IMR-90 (cell line): ENCODE measurements at regions not wholly inside any gene's neighbourhood (a gene's known extent, or its start where the extent isn't known, plus 50 kb on each side); places are given as distances from the start of the nearest gene placed in this dataset.

Experiments used
- ATAC-seq: fragments of 200-7000 bp; cut with Tn5 transposase; 2 replicates; pipeline ENCODE4 v1.9.1; 2020; ENCODE audit warnings: low read depth, mild to moderate bottlenecking, moderate library complexity
- BruUV-seq: library from RNA; stranded (reverse); fragments of 400-500 nt; replicated peaks from 2 replicates; lab custom pipeline; 2021; lab: Mats Ljungman, UMichigan
- CTCF ChIA-PET: fragments of 300-600 bp; formaldehyde crosslinking; extraction: SDS; loops from one replicate; lab custom pipeline; 2021; ENCODE audit warnings: antibody characterized with exemption; lab: Yijun Ruan, JAX
- POLR2A ChIA-PET: fragments of 300-600 bp; sonication (Branson Sonifier 250); formaldehyde crosslinking; loops from one replicate; lab custom pipeline; 2022; ENCODE audit warnings: antibody characterized with exemption; ENCODE audit not compliant: unreplicated experiment; lab: Charles Lee
- DNase-seq: peaks from one replicate; pipeline ENCODE4 v3.0.0; 2013
- H2AFZ ChIP-seq: replicated peaks from 2 replicates; pipeline ENCODE3; 2013; ENCODE audit warnings: low read length, mild to moderate bottlenecking; ENCODE audit not compliant: poor library complexity
- H2AK5ac ChIP-seq: 2 replicates; pipeline ENCODE4 v1.6.1; 2013; ENCODE audit warnings: low read depth, low read length, inconsistent platforms
- H2AK9ac ChIP-seq: replicated peaks from 2 replicates; pipeline ENCODE3; 2013; ENCODE audit warnings: mild to moderate bottlenecking, low read depth, low read length, moderate library complexity; ENCODE audit not compliant: poor library complexity
- H2BK120ac ChIP-seq: 2 replicates; pipeline ENCODE4 v1.6.1; 2013; ENCODE audit warnings: low read depth, low read length, inconsistent platforms
- H2BK15ac ChIP-seq: 3 replicates; pipeline ENCODE4 v1.6.1; 2013; ENCODE audit warnings: low read depth, low read length, inconsistent platforms
- H2BK20ac ChIP-seq: 2 replicates; pipeline ENCODE4 v1.6.1; 2013; ENCODE audit warnings: low read depth, mild to moderate bottlenecking, inconsistent platforms, low read length, moderate library complexity
- H2BK5ac ChIP-seq: 2 replicates; pipeline ENCODE4 v1.6.1; 2013; ENCODE audit warnings: mild to moderate bottlenecking, low read depth, low read length, inconsistent platforms; ENCODE audit not compliant: poor library complexity, severe bottlenecking
- H3K14ac ChIP-seq: replicated peaks from 2 replicates; pipeline ENCODE4 v1.6.1; 2013; ENCODE audit warnings: low read depth, low read length, inconsistent platforms
- H3K18ac ChIP-seq: 2 replicates; pipeline ENCODE4 v1.6.1; 2013; ENCODE audit warnings: low read depth, low read length, control low read depth
- H3K23ac ChIP-seq: 2 replicates; pipeline ENCODE4 v1.6.1; 2013; ENCODE audit warnings: low read depth, low read length, inconsistent platforms
- H3K27ac ChIP-seq: 2 replicates; pipeline ENCODE4 v1.5.1; 2013; ENCODE audit warnings: mild to moderate bottlenecking, control low read depth, low read length; ENCODE audit not compliant: insufficient read depth
- H3K27me3 ChIP-seq: 2 replicates; pipeline ENCODE4 v1.6.1; 2013; ENCODE audit warnings: low read length; ENCODE audit not compliant: control insufficient read depth, insufficient read depth
- H3K36me3 ChIP-seq: 2 replicates; pipeline ENCODE4 v1.6.1; 2013; ENCODE audit warnings: low read length, mixed read lengths; ENCODE audit not compliant: control insufficient read depth, insufficient read depth
- H3K4ac ChIP-seq: 2 replicates; pipeline ENCODE4 v1.6.1; 2013; ENCODE audit warnings: low read depth, low read length, inconsistent platforms
- H3K4me1 ChIP-seq: 2 replicates; pipeline ENCODE4 v1.6.1; 2013; ENCODE audit warnings: low read length, mixed read lengths; ENCODE audit not compliant: control insufficient read depth, insufficient read depth
- H3K4me2 ChIP-seq: 2 replicates; pipeline ENCODE4 v1.6.1; 2013; ENCODE audit warnings: low read depth, mild to moderate bottlenecking, control low read depth, low read length, moderate library complexity
- H3K4me3 ChIP-seq: 2 replicates; pipeline ENCODE4 v1.5.1; 2013; ENCODE audit warnings: low read depth, mild to moderate bottlenecking, control low read depth, low read length, moderate library complexity; ENCODE audit not compliant: insufficient read depth
- H3K56ac ChIP-seq: 2 replicates; pipeline ENCODE4 v1.6.1; 2013; ENCODE audit warnings: low read length, inconsistent platforms; ENCODE audit not compliant: insufficient read depth; ENCODE audit errors: extremely low read depth
- H3K79me1 ChIP-seq, 2 experiments: 2 replicates each; pipeline ENCODE4 v1.6.1; 2013; ENCODE audit warnings: low read length in 2 of 2, inconsistent platforms in 1 of 2, low read depth in 1 of 2
- H3K9ac ChIP-seq: 2 replicates; pipeline ENCODE4 v1.6.1; 2013; ENCODE audit warnings: low read depth, low read length, control low read depth
- H3K9me1 ChIP-seq: 2 replicates; pipeline ENCODE4 v1.6.1; 2013; ENCODE audit warnings: low read length, inconsistent platforms; ENCODE audit not compliant: insufficient read depth
- H3K9me3 ChIP-seq: 2 replicates; pipeline ENCODE4 v1.6.1; 2013; ENCODE audit warnings: low read length; ENCODE audit not compliant: control insufficient read depth, insufficient read depth
- H4K20me1 ChIP-seq: 2 replicates; pipeline ENCODE4 v1.6.1; 2013; ENCODE audit warnings: low read length, inconsistent platforms; ENCODE audit not compliant: insufficient read depth
- H4K5ac ChIP-seq: 2 replicates; pipeline ENCODE4 v1.6.1; 2013; ENCODE audit warnings: mild to moderate bottlenecking, low read depth, low read length, control low read depth
- H4K8ac ChIP-seq, 2 experiments: 2 replicates each; pipeline ENCODE4 v1.6.1; 2013; ENCODE audit warnings: low read depth in 2 of 2, low read length in 2 of 2, control low read depth in 1 of 2, inconsistent platforms in 1 of 2
- H4K91ac ChIP-seq: 2 replicates; pipeline ENCODE4 v1.6.1; 2013; ENCODE audit warnings: low read depth, low read length, inconsistent platforms; ENCODE audit not compliant: insufficient read depth
- BHLHE40 ChIP-seq: fragments of 150-350 bp; IDR thresholded peaks from 2 replicates; pipeline ENCODE4 v1.6.1; 2016; ENCODE audit warnings: mild to moderate bottlenecking, low read depth, low read length
- CEBPB ChIP-seq: IDR thresholded peaks from 2 replicates; pipeline ENCODE4 v1.6.1; 2012; ENCODE audit warnings: low read depth, low read length, improper control_type of control experiment
- CHD1 ChIP-seq: IDR thresholded peaks from 2 replicates; pipeline ENCODE4 v1.6.1; 2012; ENCODE audit warnings: low read depth, low read length, improper control_type of control experiment
- FOS ChIP-seq: fragments of 150-350 bp; IDR thresholded peaks from 2 replicates; pipeline ENCODE4 v1.6.1; 2016; ENCODE audit warnings: low read depth, low read length
- MAFK ChIP-seq: IDR thresholded peaks from 2 replicates; pipeline ENCODE4 v1.6.1; 2012; ENCODE audit warnings: low read depth, low read length, improper control_type of control experiment
- MAZ ChIP-seq: IDR thresholded peaks from 2 replicates; pipeline ENCODE4 v1.6.1; 2012; ENCODE audit warnings: low read depth, mild to moderate bottlenecking, low read length, improper control_type of control experiment, moderate library complexity, borderline replicate concordance
- MXI1 ChIP-seq: IDR thresholded peaks from 2 replicates; pipeline ENCODE4 v1.6.1; 2012; ENCODE audit warnings: low read depth, mild to moderate bottlenecking, low read length, moderate library complexity, borderline replicate concordance
- NFE2L2 ChIP-seq: fragments of 150-350 bp; IDR thresholded peaks from 2 replicates; pipeline ENCODE4 v1.6.1; 2016; ENCODE audit warnings: low read depth, mild to moderate bottlenecking, low read length
- POLR2A ChIP-seq: IDR thresholded peaks from 2 replicates; pipeline ENCODE4 v1.6.1; 2012; ENCODE audit warnings: mild to moderate bottlenecking, low read depth, low read length
- RAD21 ChIP-seq: IDR thresholded peaks from 2 replicates; pipeline ENCODE4 v1.6.1; 2012; ENCODE audit warnings: low read length, improper control_type of control experiment
- RCOR1 ChIP-seq: IDR thresholded peaks from 2 replicates; pipeline ENCODE4 v1.6.1; 2012; ENCODE audit warnings: mild to moderate bottlenecking, low read length, improper control_type of control experiment; ENCODE audit not compliant: insufficient replicate concordance
- RFX5 ChIP-seq: IDR thresholded peaks from 2 replicates; pipeline ENCODE4 v1.8.0; 2012; ENCODE audit warnings: low read depth, mild to moderate bottlenecking, low read length, moderate library complexity
- SMC3 ChIP-seq: fragments of 150-350 bp; IDR thresholded peaks from 2 replicates; pipeline ENCODE4 v1.6.1; 2016; ENCODE audit warnings: low read depth, mild to moderate bottlenecking, antibody characterized with exemption, low read length, moderate library complexity
- WGBS, 2 experiments: methylation state at CpG; one replicate each; pipeline versions ENCODE4 v1.1.5 to v1.1.7; 2013; ENCODE audit warnings: missing lambda C conversion rate in 2 of 2; ENCODE audit not compliant: insufficient read length in 1 of 2; ENCODE audit errors: extremely low coverage in 2 of 2; 5-methylcytosine and 5-hydroxymethylcytosine counted together
- dilution Hi-C: fragments of 300-500 bp; cut with HindIII; formaldehyde crosslinking; loops from one replicate; pipeline ENCODE4 v1.14.3; 2018; ENCODE audit warnings: low sequenced_read_pairs; ENCODE audit not compliant: unreplicated experiment
- in situ Hi-C: fragments of 300-500 bp; cut with MboI; formaldehyde crosslinking; loops from 3 replicates; pipeline ENCODE4 v1.14.3; 2019; ENCODE audit warnings: low sequenced_read_pairs, inconsistent platforms, mixed read lengths
- intact Hi-C: fragments of 100-400 bp; cut with micrococcal nuclease; formaldehyde crosslinking; loops from 2 replicates; pipeline ENCODE4 v1.10.0; 2022
- TF ChIP-seq, protein P1 (sequence below): conservative IDR thresholded peaks from 2 replicates; pipeline ENCODE4 v1.5.1; 2012; ENCODE audit warnings: mild to moderate bottlenecking, low read depth, low read length, improper control_type of control experiment
- TF ChIP-seq, protein P2 (sequence below): fragments of 150-350 bp; IDR thresholded peaks from 2 replicates; pipeline ENCODE4 v1.6.1; 2017; ENCODE audit warnings: mild to moderate bottlenecking, antibody characterized with exemption, low read length, low read depth
- TF ChIP-seq, protein P3 (sequence below): fragments of 150-350 bp; IDR thresholded peaks from 2 replicates; pipeline ENCODE4 v1.6.1; 2016; ENCODE audit warnings: low read depth, mild to moderate bottlenecking, low read length, moderate library complexity, borderline replicate concordance

DNA sequence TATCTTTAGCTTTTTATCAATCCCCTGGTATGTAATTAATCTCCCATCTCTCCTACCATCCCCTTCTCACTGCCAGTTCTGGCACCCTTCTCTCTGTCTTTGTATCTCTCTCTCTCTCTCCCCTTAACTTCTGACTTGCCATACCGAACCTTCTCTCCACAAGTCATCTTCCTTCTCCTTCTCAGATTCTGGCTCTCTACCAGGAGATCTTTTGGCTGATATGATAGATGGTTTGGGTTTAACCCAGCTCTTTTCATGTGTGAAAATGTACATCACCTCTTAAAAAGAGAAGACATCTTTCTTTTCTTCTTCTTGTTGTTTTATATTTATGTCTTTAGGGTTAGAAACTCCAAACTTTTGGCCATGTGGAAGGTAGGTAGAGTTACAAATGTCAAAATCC lies 196.7 kb downstream of the HGF start:
- no peak overlapping the region for H2AFZ ChIP-seq
- H3K9ac ChIP-seq = no peak overlapping the region

More for the DNA sequence above, 196.7 kb downstream of the HGF start:
- dilution Hi-C loops (no loop called here), intact Hi-C loops (no loop called here), in situ Hi-C loops (no loop called here)
- Histone ChIP-seq H3K4ac (peak overlapping the region; percentile 88), H3K14ac (peak overlapping the region; percentile 89), H3K23ac (peak overlapping the region; percentile 45; the same call in 1 of the 2 replicates), H2AK5ac (peak overlapping the region; percentile 70), H4K91ac (peak overlapping the region; percentile 86), H2BK20ac (peak overlapping the region; percentile 96), H3K9me3 (no peaks in the 10 kb centered on the region), H3K4me2 (no peak overlapping the region), H3K4me1 (peaks cover 10% of the 10 kb centered on the region), H3K9me1 (no peaks in the 10 kb centered on the region), H2BK15ac (peak overlapping the region; percentile 94), H3K79me1 (no peaks in the 10 kb centered on the region), H3K27ac (no peak overlapping the region; the same call in none of the 2 replicates), H3K56ac (peak overlapping the region; percentile 71), H4K20me1 (no peaks in the 10 kb centered on the region), H2BK5ac (peak overlapping the region; percentile 98), H3K18ac (peak overlapping the region; percentile 99), H3K27me3 (no peaks in the 10 kb centered on the region), H2BK120ac (peak overlapping the region; percentile 96), H3K4me3 (no peak overlapping the region), H4K8ac (peak overlapping the region; percentile 75 to 89), H3K36me3 (no peaks in the 10 kb centered on the region), H2AK9ac (no peak overlapping the region), H4K5ac (peak overlapping the region; percentile 99)
- CTCF ChIA-PET = interaction anchor here (0.7 to 1.0 kb wide), 2 partner anchors 13 to 106 kb away, joined by 3 read pairs; no protein-coding TSS in a partner anchor
- POLR2A ChIA-PET = no interaction called here
- ATAC-seq (no peak), DNase-seq (no peak)
- no CpG with 5 or more reads among the region's 1 CpG for WGBS, 2 experiments
- BruUV-seq = no TSS peak
- TF ChIP-seq RFX5 (no peak), NFE2L2 (no peak), BHLHE40 (no peak), CEBPB (no peak), RCOR1 (no peak), SMC3 (no peak), RAD21 (no peak), POLR2A (no peak), FOS (no peak), CHD1 (no peak), MXI1 (no peak), MAFK (no peak), MAZ (no peak)
- TF ChIP-seq, protein P1, sequence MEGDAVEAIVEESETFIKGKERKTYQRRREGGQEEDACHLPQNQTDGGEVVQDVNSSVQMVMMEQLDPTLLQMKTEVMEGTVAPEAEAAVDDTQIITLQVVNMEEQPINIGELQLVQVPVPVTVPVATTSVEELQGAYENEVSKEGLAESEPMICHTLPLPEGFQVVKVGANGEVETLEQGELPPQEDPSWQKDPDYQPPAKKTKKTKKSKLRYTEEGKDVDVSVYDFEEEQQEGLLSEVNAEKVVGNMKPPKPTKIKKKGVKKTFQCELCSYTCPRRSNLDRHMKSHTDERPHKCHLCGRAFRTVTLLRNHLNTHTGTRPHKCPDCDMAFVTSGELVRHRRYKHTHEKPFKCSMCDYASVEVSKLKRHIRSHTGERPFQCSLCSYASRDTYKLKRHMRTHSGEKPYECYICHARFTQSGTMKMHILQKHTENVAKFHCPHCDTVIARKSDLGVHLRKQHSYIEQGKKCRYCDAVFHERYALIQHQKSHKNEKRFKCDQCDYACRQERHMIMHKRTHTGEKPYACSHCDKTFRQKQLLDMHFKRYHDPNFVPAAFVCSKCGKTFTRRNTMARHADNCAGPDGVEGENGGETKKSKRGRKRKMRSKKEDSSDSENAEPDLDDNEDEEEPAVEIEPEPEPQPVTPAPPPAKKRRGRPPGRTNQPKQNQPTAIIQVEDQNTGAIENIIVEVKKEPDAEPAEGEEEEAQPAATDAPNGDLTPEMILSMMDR = no peak
- TF ChIP-seq, protein P2, sequence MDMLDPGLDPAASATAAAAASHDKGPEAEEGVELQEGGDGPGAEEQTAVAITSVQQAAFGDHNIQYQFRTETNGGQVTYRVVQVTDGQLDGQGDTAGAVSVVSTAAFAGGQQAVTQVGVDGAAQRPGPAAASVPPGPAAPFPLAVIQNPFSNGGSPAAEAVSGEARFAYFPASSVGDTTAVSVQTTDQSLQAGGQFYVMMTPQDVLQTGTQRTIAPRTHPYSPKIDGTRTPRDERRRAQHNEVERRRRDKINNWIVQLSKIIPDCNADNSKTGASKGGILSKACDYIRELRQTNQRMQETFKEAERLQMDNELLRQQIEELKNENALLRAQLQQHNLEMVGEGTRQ = no peak
- TF ChIP-seq, protein P3, sequence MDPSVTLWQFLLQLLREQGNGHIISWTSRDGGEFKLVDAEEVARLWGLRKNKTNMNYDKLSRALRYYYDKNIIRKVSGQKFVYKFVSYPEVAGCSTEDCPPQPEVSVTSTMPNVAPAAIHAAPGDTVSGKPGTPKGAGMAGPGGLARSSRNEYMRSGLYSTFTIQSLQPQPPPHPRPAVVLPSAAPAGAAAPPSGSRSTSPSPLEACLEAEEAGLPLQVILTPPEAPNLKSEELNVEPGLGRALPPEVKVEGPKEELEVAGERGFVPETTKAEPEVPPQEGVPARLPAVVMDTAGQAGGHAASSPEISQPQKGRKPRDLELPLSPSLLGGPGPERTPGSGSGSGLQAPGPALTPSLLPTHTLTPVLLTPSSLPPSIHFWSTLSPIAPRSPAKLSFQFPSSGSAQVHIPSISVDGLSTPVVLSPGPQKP = no peak
